Stimulated activated CD8-positive, alpha-beta memory T cell treated with anti-CD3 and anti-CD28 coated beads, Interleukin-2, amount 100 ng/mL, for 1 hour (primary cell): ENCODE measurements at regions not wholly inside any gene's neighbourhood (a gene's known extent, or its start where the extent isn't known, plus 50 kb on each side); places are given as distances from the start of the nearest gene placed in this dataset.

Experiments used
- DNase-seq, 2 donors: peaks; one replicate each; pipeline ENCODE4 v3.0.0-alpha.2; 2020; ENCODE audit warnings: low read depth in 2 of 2

GRCh38 chr20:12022126-12022525, 104.4 kb downstream of the BTBD3 start:
- DNase-seq = no peak

GRCh38 chr20:12023194-12023795, 105.6 kb downstream of the BTBD3 start:
- DNase-seq = no peak

GRCh38 chr20:12028771-12029170, 111.1 kb downstream of the BTBD3 start:
- DNase-seq = no peak

- DNase-seq = no peak
These were observed 112.8 kb downstream of the BTBD3 start for GRCh38 chr20:12030470-12030869.

GRCh38 chr20:12036142-12036541, 118.4 kb downstream of the BTBD3 start:
- DNase-seq = no peak

- no peak for DNase-seq
These were observed 119.8 kb downstream of the BTBD3 start for GRCh38 chr20:12037521-12037920.

- DNase-seq = no peak
These were observed 122.6 kb downstream of the BTBD3 start for GRCh38 chr20:12040261-12040660.

GRCh38 chr20:12044969-12045368, 127.3 kb downstream of the BTBD3 start:
- DNase-seq = no peak

GRCh38 chr20:12047838-12048432, 130.2 kb downstream of the BTBD3 start:
- DNase-seq = no peak

- no peak for DNase-seq
These were observed 131.4 kb downstream of the BTBD3 start for GRCh38 chr20:12049125-12049524.

- DNase-seq = no peak
These were observed 133.8 kb downstream of the BTBD3 start for GRCh38 chr20:12051206-12052163.

- no peak for DNase-seq
These were observed 135.7 kb downstream of the BTBD3 start for GRCh38 chr20:12053353-12053752.

GRCh38 chr20:12054556-12054955, 136.9 kb downstream of the BTBD3 start:
- no peak for DNase-seq

GRCh38 chr20:12055161-12055560, 137.5 kb downstream of the BTBD3 start:
- no peak for DNase-seq

- no peak for DNase-seq
These were observed 139.1 kb downstream of the BTBD3 start for GRCh38 chr20:12056839-12057238.

- DNase-seq = no peak
These were observed 140.1 kb downstream of the BTBD3 start for GRCh38 chr20:12057778-12058177.

GRCh38 chr20:12058216-12058615, 140.5 kb downstream of the BTBD3 start:
- DNase-seq = no peak

GRCh38 chr20:12061466-12061865, 143.8 kb downstream of the BTBD3 start:
- no peak for DNase-seq

- no peak for DNase-seq
These were observed 145.5 kb downstream of the BTBD3 start for GRCh38 chr20:12063106-12063684.

- DNase-seq = no peak
These were observed 146.8 kb downstream of the BTBD3 start for GRCh38 chr20:12064540-12064939.

GRCh38 chr20:12067686-12068085, 150.0 kb downstream of the BTBD3 start:
- DNase-seq = no peak

- DNase-seq = no peak
These were observed 150.4 kb downstream of the BTBD3 start for GRCh38 chr20:12068121-12068520.
